AG04449 (cell line): ENCODE measurements at regions not wholly inside any gene's neighbourhood (a gene's known extent, or its start where the extent isn't known, plus 50 kb on each side); places are given as distances from the start of the nearest gene placed in this dataset.

Source experiments
- CTCF ChIA-PET: fragments of 350-600 bp; formaldehyde crosslinking; extraction: SDS; loops from one replicate; lab custom pipeline; 2021; ENCODE audit warnings: antibody characterized with exemption; lab: Yijun Ruan, JAX
- POLR2A ChIA-PET: fragments of 400-600, 350-600 bp; formaldehyde crosslinking; extraction: SDS; loops from one replicate; lab custom pipeline; 2020; ENCODE audit warnings: antibody characterized with exemption, inconsistent platforms; lab: Yijun Ruan, JAX
- DNase-seq: peaks from one replicate; pipeline ENCODE4 v3.0.0-alpha.2; 2010; ENCODE audit warnings: low read depth, low spot score
- H3K4me3 ChIP-seq: 2 replicates; pipeline ENCODE4 v1.5.1; 2011; ENCODE audit warnings: low read depth, mild to moderate bottlenecking, control low read depth, low read length
- CTCF ChIP-seq: IDR thresholded peaks from one replicate; pipeline ENCODE4 v1.5.1; 2011; ENCODE audit warnings: mild to moderate bottlenecking, moderate library complexity, low read length, control low read depth, inconsistent platforms; ENCODE audit not compliant: insufficient read depth; ENCODE audit errors: missing control alignments

GRCh38 chr5:63726496-63726895 lies 235.7 kb downstream of the HTR1A start:
- ChIA-PET CTCF (no interaction called here), POLR2A (no interaction called here)
- no peak overlapping the region for H3K4me3 ChIP-seq
- TF ChIP-seq CTCF: no peak
- DNase-seq: no peak

GRCh38 chr5:63719147-63719546 lies 243.1 kb downstream of the HTR1A start:
- DNase-seq: no peak
- no peak overlapping the region for H3K4me3 ChIP-seq
- CTCF ChIA-PET: no interaction called here
- no peak for TF ChIP-seq CTCF
- POLR2A ChIA-PET: no interaction called here

- H3K4me3 ChIP-seq: no peak overlapping the region
- no peak for TF ChIP-seq CTCF
- no peak for DNase-seq
- CTCF ChIA-PET: no interaction called here
- POLR2A ChIA-PET: no interaction called here
Measured at GRCh38 chr5:63700241-63700640, 262.0 kb downstream of the HTR1A start.

GRCh38 chr5:63697811-63698210 lies 264.4 kb downstream of the HTR1A start:
- H3K4me3 ChIP-seq: no peak overlapping the region
- no peak for DNase-seq
- POLR2A ChIA-PET: no interaction called here
- CTCF ChIA-PET: no interaction called here
- TF ChIP-seq CTCF: no peak

- POLR2A ChIA-PET: no interaction called here
- no peak for DNase-seq
- CTCF ChIA-PET: no interaction called here
- no peak for TF ChIP-seq CTCF
- H3K4me3 ChIP-seq: no peak overlapping the region
Measured at GRCh38 chr5:63690546-63690945, 271.7 kb downstream of the HTR1A start.

- TF ChIP-seq CTCF: no peak
- POLR2A ChIA-PET: no interaction called here
- DNase-seq: no peak
- no peak overlapping the region for H3K4me3 ChIP-seq
- CTCF ChIA-PET: no interaction called here
Measured at GRCh38 chr5:63687854-63688516, 274.3 kb downstream of the HTR1A start.
